KMS-11 (cell line): ENCODE measurements at regions not wholly inside any gene's neighbourhood (a gene's known extent, or its start where the extent isn't known, plus 50 kb on each side); places are given as distances from the start of the nearest gene placed in this dataset.

ENCODE experiments used
- H2AFZ ChIP-seq: fragments of 200-600 bp; sonication (generic); 2 replicates; pipeline ENCODE4 v1.6.1; 2016; ENCODE audit warnings: antibody characterized with exemption, mixed run types, low read depth
- H3K27ac ChIP-seq: fragments of 200-600 bp; sonication (generic); 2 replicates; pipeline ENCODE4 v1.6.1; 2016; ENCODE audit warnings: mild to moderate bottlenecking, mixed run types
- H3K27me3 ChIP-seq: fragments of 200-600 bp; sonication (generic); 2 replicates; pipeline ENCODE4 v1.6.1; 2017; ENCODE audit warnings: mild to moderate bottlenecking, low read depth, mixed run types, moderate library complexity; ENCODE audit not compliant: insufficient read depth
- H3K36me3 ChIP-seq: fragments of 200-600 bp; sonication (generic); 2 replicates; pipeline ENCODE4 v1.6.1; 2017; ENCODE audit warnings: mild to moderate bottlenecking, mixed run types; ENCODE audit not compliant: insufficient read depth
- H3K4me1 ChIP-seq: fragments of 200-600 bp; sonication (generic); 2 replicates; pipeline ENCODE4 v1.6.1; 2016; ENCODE audit warnings: mild to moderate bottlenecking, low read depth, mixed run types; ENCODE audit not compliant: poor library complexity, severe bottlenecking
- H3K4me2 ChIP-seq: fragments of 200-600 bp; sonication (generic); 2 replicates; pipeline ENCODE4 v1.7.0; 2016; ENCODE audit warnings: mild to moderate bottlenecking, mixed run types
- H3K4me3 ChIP-seq: fragments of 200-600 bp; sonication (generic); IDR thresholded peaks from 2 replicates; pipeline ENCODE4 v1.6.1; 2017; ENCODE audit warnings: low read depth, low read length, mixed read lengths; ENCODE audit not compliant: insufficient read depth
- H3K79me2 ChIP-seq: fragments of 200-600 bp; sonication (generic); 2 replicates; pipeline ENCODE4 v1.6.1; 2016; ENCODE audit warnings: low read depth, mixed run types; ENCODE audit not compliant: insufficient read depth
- H3K9ac ChIP-seq: fragments of 200-600 bp; sonication (generic); 2 replicates; pipeline ENCODE4 v1.6.1; 2016; ENCODE audit warnings: mild to moderate bottlenecking, mixed run types
- H4K20me1 ChIP-seq: fragments of 200-600 bp; sonication (generic); 2 replicates; pipeline ENCODE4 v1.6.1; 2016; ENCODE audit warnings: mild to moderate bottlenecking, mixed run types; ENCODE audit not compliant: insufficient read depth
- CTCF ChIP-seq: fragments of 200-600 bp; sonication (generic); conservative IDR thresholded peaks from 2 replicates; pipeline ENCODE4 v1.6.1; 2017; ENCODE audit warnings: low read depth, mild to moderate bottlenecking, antibody characterized with exemption, low read length, moderate library complexity, mixed read lengths

GRCh38 chr5:101543780-101544179 lies 640.7 kb upstream of the ST8SIA4 start:
- H3K4me2 ChIP-seq = no peak overlapping the region
- no peaks in the 10 kb centered on the region for H3K36me3 ChIP-seq
- no peak for TF ChIP-seq CTCF
- H3K27ac ChIP-seq = no peak overlapping the region
- no peaks in the 10 kb centered on the region for H3K27me3 ChIP-seq
- no peak overlapping the region for H3K4me3 ChIP-seq
- H3K9ac ChIP-seq = no peak overlapping the region
- no peaks in the 10 kb centered on the region for H3K79me2 ChIP-seq
- no peak overlapping the region for H2AFZ ChIP-seq
- no peaks in the 10 kb centered on the region for H4K20me1 ChIP-seq
- no peaks in the 10 kb centered on the region for H3K4me1 ChIP-seq

- Histone ChIP-seq H3K4me1 (no peaks in the 10 kb centered on the region), H3K27me3 (no peaks in the 10 kb centered on the region), H3K27ac (no peak overlapping the region), H3K9ac (no peak overlapping the region), H3K4me2 (no peak overlapping the region), H2AFZ (no peak overlapping the region), H3K4me3 (no peak overlapping the region), H3K36me3 (no peaks in the 10 kb centered on the region), H4K20me1 (no peaks in the 10 kb centered on the region), H3K79me2 (no peaks in the 10 kb centered on the region)
- no peak for TF ChIP-seq CTCF
Observed at GRCh38 chr5:101539315-101539714, 636.2 kb upstream of the ST8SIA4 start.

GRCh38 chr5:101535626-101536025 lies 632.5 kb upstream of the ST8SIA4 start:
- Histone ChIP-seq H3K9ac (no peak overlapping the region), H3K79me2 (no peaks in the 10 kb centered on the region), H2AFZ (no peak overlapping the region), H3K4me2 (no peak overlapping the region), H3K4me3 (no peak overlapping the region), H4K20me1 (no peaks in the 10 kb centered on the region), H3K27me3 (no peaks in the 10 kb centered on the region), H3K36me3 (no peaks in the 10 kb centered on the region), H3K4me1 (no peaks in the 10 kb centered on the region), H3K27ac (no peak overlapping the region)
- TF ChIP-seq CTCF = no peak

GRCh38 chr5:101534491-101535110 lies 631.5 kb upstream of the ST8SIA4 start:
- Histone ChIP-seq H3K4me1 (no peaks in the 10 kb centered on the region), H3K4me3 (no peak overlapping the region), H3K27me3 (no peaks in the 10 kb centered on the region), H3K4me2 (no peak overlapping the region), H3K79me2 (no peaks in the 10 kb centered on the region), H2AFZ (no peak overlapping the region), H3K36me3 (no peaks in the 10 kb centered on the region), H3K9ac (no peak overlapping the region), H3K27ac (no peak overlapping the region), H4K20me1 (no peaks in the 10 kb centered on the region)
- TF ChIP-seq CTCF = no peak
